ENCODE measurements at regions not wholly inside any gene's neighbourhood (a gene's known extent, or its start where the extent isn't known, plus 50 kb on each side); places are given as distances from the start of the nearest gene placed in this dataset.

GRCh38 chr22:47781427-47782111 lies 1019.1 kb downstream of the TBC1D22A start:
- POLR2A ChIA-PET (ENCODE audit: unreplicated experiment) = no interaction called here
- no peaks in the 10 kb centered on the region for H4K20me1 ChIP-seq (ENCODE audit: insufficient read depth, low read length)
- in situ Hi-C loops (cut with MboI; ENCODE audit: low sequenced_read_pairs) = no loop called here

More at GRCh38 chr22:47781427-47782111, 1019.1 kb downstream of the TBC1D22A start:
- H3K56ac ChIP-seq (ENCODE audit: extremely low read depth, insufficient read depth, low read length) = no peak overlapping the region
- no peaks in the 10 kb centered on the region for H3K9me1 ChIP-seq (ENCODE audit: insufficient read depth, low read length)
- no peak overlapping the region for H3K9ac ChIP-seq (ENCODE audit: low read depth, low read length)
- CTCF ChIA-PET = no interaction called here
- H2AK5ac ChIP-seq (ENCODE audit: low read depth, low read length) = no peak overlapping the region
- no peak overlapping the region for H3K4me3 ChIP-seq (ENCODE audit: insufficient read depth, low read depth, low read length)
- H2AK9ac ChIP-seq (replicated peaks; ENCODE audit: low read depth, low read length, poor library complexity) = no peak overlapping the region
- DNase-seq (no peak), ATAC-seq (ENCODE audit: low read depth) (no peak)
- H4K5ac ChIP-seq (ENCODE audit: low read depth, low read length) = no peak overlapping the region
- H2BK15ac ChIP-seq (ENCODE audit: low read depth, low read length) = no peak overlapping the region
- H2BK20ac ChIP-seq (ENCODE audit: low read depth, low read length) = no peak overlapping the region
- no peak for TF ChIP-seq NFE2L2 (IDR thresholded peaks at IDR 0.05; ENCODE audit: low read depth, low read length)
- no peak for TF ChIP-seq CEBPB (IDR thresholded peaks at IDR 0.05; ENCODE audit: low read depth, low read length)
- no peak for TF ChIP-seq USF2 (IDR thresholded peaks at IDR 0.05; ENCODE audit: low read depth, low read length)
- TF ChIP-seq RAD21 (IDR thresholded peaks at IDR 0.05; ENCODE audit: low read length) = no peak
- no peak for TF ChIP-seq MAZ (IDR thresholded peaks at IDR 0.05; ENCODE audit: borderline replicate concordance, low read depth, low read length)
- no peak for TF ChIP-seq MXI1 (IDR thresholded peaks at IDR 0.05; ENCODE audit: borderline replicate concordance, low read depth, low read length)
- TF ChIP-seq FOS (IDR thresholded peaks at IDR 0.05; ENCODE audit: low read depth, low read length) = no peak
- no peak for TF ChIP-seq MAFK (IDR thresholded peaks at IDR 0.05; ENCODE audit: low read depth, low read length)
- TF ChIP-seq CTCF (conservative IDR thresholded peaks at IDR 0.05; ENCODE audit: low read depth, low read length) = no peak
- TF ChIP-seq RFX5 (IDR thresholded peaks at IDR 0.05; ENCODE audit: low read depth, low read length) = no peak
- no peak for TF ChIP-seq POLR2A (IDR thresholded peaks at IDR 0.05; ENCODE audit: low read depth, low read length)
- TF ChIP-seq RCOR1 (IDR thresholded peaks at IDR 0.05; ENCODE audit: insufficient replicate concordance, low read length) = no peak
- H2BK5ac ChIP-seq (ENCODE audit: low read depth, low read length, poor library complexity, severe bottlenecking) = no peak overlapping the region
- no peak overlapping the region for H3K23ac ChIP-seq (ENCODE audit: low read depth, low read length)
- H4K8ac ChIP-seq (ENCODE audit: low read depth in 2 of 2, low read length in 2 of 2) = no peak overlapping the region
- dilution Hi-C loops (cut with HindIII; ENCODE audit: low sequenced_read_pairs, unreplicated experiment) = no loop called here
- H2BK120ac ChIP-seq (ENCODE audit: low read depth, low read length) = no peak overlapping the region
- no peak overlapping the region for H3K18ac ChIP-seq (ENCODE audit: low read depth, low read length)
- H3K14ac ChIP-seq (replicated peaks; ENCODE audit: low read depth, low read length) = no peak overlapping the region
- 63% methylated on average over 5 of the region's 20 CpGs; no CpG with 5 or more reads in 1 of the 2 experiments for WGBS, 2 experiments (ENCODE audit: extremely low coverage in 2 of 2, insufficient read length in 1 of 2)
- H3K27me3 ChIP-seq (ENCODE audit: control insufficient read depth, insufficient read depth, low read length) = no peaks in the 10 kb centered on the region
- H3K4ac ChIP-seq (ENCODE audit: low read depth, low read length) = no peak overlapping the region
- H3K36me3 ChIP-seq (ENCODE audit: control insufficient read depth, insufficient read depth, low read length) = no peaks in the 10 kb centered on the region
- no peaks in the 10 kb centered on the region for H3K4me1 ChIP-seq (ENCODE audit: control insufficient read depth, insufficient read depth, low read length)
- H3K4me2 ChIP-seq (ENCODE audit: low read depth, low read length) = no peak overlapping the region
- no peak overlapping the region for H4K91ac ChIP-seq (ENCODE audit: insufficient read depth, low read depth, low read length)
- BruUV-seq (replicated peaks) = no TSS peak
- no peak overlapping the region for H2AFZ ChIP-seq (replicated peaks; ENCODE audit: low read length, poor library complexity)
- no peak overlapping the region for H3K27ac ChIP-seq (ENCODE audit: insufficient read depth, low read length)
- no peaks in the 10 kb centered on the region for H3K79me1 ChIP-seq (ENCODE audit: low read depth in 1 of 2, low read length in 2 of 2)
- peaks cover 63% of the 10 kb centered on the region for H3K9me3 ChIP-seq (ENCODE audit: control insufficient read depth, insufficient read depth, low read length)
- intact Hi-C loops (cut with micrococcal nuclease) = no loop called here

Data from IMR-90 (cell line).